Neural progenitor cell (in vitro differentiated cells): ENCODE measurements at regions not wholly inside any gene's neighbourhood (a gene's known extent, or its start where the extent isn't known, plus 50 kb on each side); places are given as distances from the start of the nearest gene placed in this dataset.

Experiments
- DNase-seq: peaks from one replicate; pipeline ENCODE4 v3.0.0-alpha.2; 2016; ENCODE audit warnings: low spot score
- H2AFZ ChIP-seq: fragments of 200-600 bp; sonication (generic); replicated peaks from 2 replicates; pipeline ENCODE4 v1.6.1; 2016; ENCODE audit warnings: antibody characterized with exemption
- H3F3A ChIP-seq: fragments of 200-600 bp; sonication (generic); 2 replicates; pipeline ENCODE4 v1.6.1; 2016; ENCODE audit warnings: antibody characterized with exemption, low read depth
- H3K27ac ChIP-seq: fragments of 200-600 bp; sonication (generic); 2 replicates; pipeline ENCODE4 v1.5.1; 2016; ENCODE audit warnings: mild to moderate bottlenecking
- H3K27me3 ChIP-seq: fragments of 200-600 bp; sonication (generic); 2 replicates; pipeline ENCODE4 v1.6.1; 2016; ENCODE audit warnings: mild to moderate bottlenecking, moderate library complexity
- H3K36me3 ChIP-seq: fragments of 200-600 bp; sonication (generic); 2 replicates; pipeline ENCODE4 v1.5.1; 2016
- H3K4me1 ChIP-seq: fragments of 200-600 bp; sonication (generic); 2 replicates; pipeline ENCODE4 v1.6.1; 2016; ENCODE audit warnings: mixed run types
- H3K4me2 ChIP-seq: fragments of 200-600 bp; sonication (generic); 2 replicates; pipeline ENCODE4 v1.6.1; 2016
- H3K4me3 ChIP-seq: fragments of 200-600 bp; sonication (generic); 2 replicates; pipeline ENCODE4 v1.5.1; 2016
- H3K79me2 ChIP-seq: fragments of 200-600 bp; sonication (generic); 2 replicates; pipeline ENCODE4 v1.6.1; 2016; ENCODE audit warnings: low read depth
- H3K9ac ChIP-seq: fragments of 200-600 bp; sonication (generic); 2 replicates; pipeline ENCODE4 v1.6.1; 2016
- H3K9me3 ChIP-seq: fragments of 200-600 bp; sonication (generic); 2 replicates; pipeline ENCODE4 v1.5.1; 2016; ENCODE audit warnings: low read depth
- H4K20me1 ChIP-seq: fragments of 200-600 bp; sonication (generic); 2 replicates; pipeline ENCODE4 v1.6.1; 2016; ENCODE audit warnings: low read depth
- H3K27ac Mint-ChIP-seq: 3 replicates; pipeline ENCODE4 v1.8.0; 2021; ENCODE audit warnings: mixed read lengths
- H3K27me3 Mint-ChIP-seq: 2 replicates; pipeline ENCODE4 v1.8.0; 2022; ENCODE audit warnings: low read depth, mild to moderate bottlenecking, inconsistent platforms, moderate library complexity, mixed read lengths; ENCODE audit not compliant: insufficient read depth
- H3K36me3 Mint-ChIP-seq: 3 replicates; pipeline ENCODE4 v1.8.0; 2021; ENCODE audit warnings: mixed read lengths
- H3K4me1 Mint-ChIP-seq: 3 replicates; pipeline ENCODE4 v1.8.0; 2021; ENCODE audit warnings: mixed read lengths
- H3K4me3 Mint-ChIP-seq: 3 replicates; pipeline ENCODE4 v1.8.0; 2021; ENCODE audit warnings: mild to moderate bottlenecking, moderate library complexity, mixed read lengths
- H3K9me3 Mint-ChIP-seq: 3 replicates; pipeline ENCODE4 v1.8.0; 2020; ENCODE audit warnings: mixed read lengths
- CTCF ChIP-seq: fragments of 200-600 bp; sonication (generic); IDR thresholded peaks from 2 replicates; pipeline ENCODE4 v1.5.1; 2017; ENCODE audit warnings: antibody characterized with exemption, mild to moderate bottlenecking
- EZH2 ChIP-seq: fragments of 200-600 bp; sonication (generic); IDR thresholded peaks from 2 replicates; pipeline ENCODE4 v1.6.1; 2017; ENCODE audit warnings: antibody characterized with exemption, mild to moderate bottlenecking, moderate library complexity
- EZH2phosphoT487 ChIP-seq: fragments of 200-600 bp; sonication (generic); IDR thresholded peaks from 2 replicates; pipeline ENCODE4 v1.6.1; 2017; ENCODE audit warnings: antibody characterized with exemption

DNA sequence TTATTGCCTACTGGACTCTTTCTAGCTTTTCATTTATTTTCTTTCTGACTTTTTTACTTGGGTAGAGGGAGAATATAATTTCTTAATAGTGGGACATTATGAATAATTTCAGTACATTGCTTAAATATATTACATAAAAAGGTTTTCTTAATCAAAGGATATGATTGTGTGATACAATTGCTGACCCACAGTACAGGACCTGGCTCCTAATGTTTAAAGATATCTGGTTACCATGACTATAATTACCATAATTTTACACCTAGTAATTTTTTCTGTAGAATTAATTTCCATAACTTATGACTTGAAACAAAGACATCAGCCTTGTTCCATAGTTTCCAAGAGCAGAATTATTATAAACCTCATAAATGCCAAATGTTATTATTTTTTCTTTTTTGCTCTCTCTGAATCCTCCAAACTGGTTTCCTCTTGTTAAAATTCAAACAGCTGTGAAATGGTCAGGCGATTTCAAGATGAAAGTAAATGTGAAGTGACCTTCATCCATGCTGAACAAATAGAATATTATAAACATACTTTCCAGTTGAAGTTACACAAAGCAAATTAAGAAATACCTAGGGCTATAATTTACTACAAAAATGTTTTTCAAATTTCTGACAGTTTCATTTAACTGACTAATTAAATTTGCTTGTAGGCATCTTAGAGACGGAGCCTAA lies 301.2 kb upstream of the TYRP1 start:
- Histone ChIP-seq H4K20me1 (no peaks in the 10 kb centered on the region), H3K27ac (no peak overlapping the region), H3F3A (no peaks in the 10 kb centered on the region), H3K4me2 (no peak overlapping the region), H3K4me1 (no peaks in the 10 kb centered on the region), H3K27me3 (no peaks in the 10 kb centered on the region), H3K9me3 (no peaks in the 10 kb centered on the region), H3K36me3 (no peaks in the 10 kb centered on the region), H3K79me2 (no peaks in the 10 kb centered on the region), H3K4me3 (no peak overlapping the region), H3K9ac (no peak overlapping the region), H2AFZ (no peak overlapping the region)
- H3K27ac Mint-ChIP-seq, result no peak overlapping the region
- H3K9me3 Mint-ChIP-seq, result no peaks in the 10 kb centered on the region
- no peak for DNase-seq
- H3K27me3 Mint-ChIP-seq, result no peaks in the 10 kb centered on the region
- no peak for TF ChIP-seq EZH2phosphoT487
- no peak for TF ChIP-seq EZH2
- TF ChIP-seq CTCF, result no peak
- peaks cover 4% of the 10 kb centered on the region for H3K4me1 Mint-ChIP-seq
- H3K36me3 Mint-ChIP-seq, result no peaks in the 10 kb centered on the region
- no peak overlapping the region for H3K4me3 Mint-ChIP-seq

- Mint-ChIP-seq H3K27ac (no peak overlapping the region), H3K4me3 (no peak overlapping the region), H3K27me3 (no peaks in the 10 kb centered on the region), H3K9me3 (no peaks in the 10 kb centered on the region), H3K4me1 (peaks cover 4% of the 10 kb centered on the region), H3K36me3 (no peaks in the 10 kb centered on the region)
- H3K79me2 ChIP-seq, result no peaks in the 10 kb centered on the region
- H3K9me3 ChIP-seq, result no peaks in the 10 kb centered on the region
- DNase-seq, result no peak
- no peak overlapping the region for H3K9ac ChIP-seq
- H3K36me3 ChIP-seq, result no peaks in the 10 kb centered on the region
- no peaks in the 10 kb centered on the region for H3K27me3 ChIP-seq
- H4K20me1 ChIP-seq, result no peaks in the 10 kb centered on the region
- TF ChIP-seq CTCF, result no peak
- TF ChIP-seq EZH2phosphoT487, result no peak
- TF ChIP-seq EZH2, result no peak
- no peak overlapping the region for H2AFZ ChIP-seq
- H3K4me1 ChIP-seq, result no peaks in the 10 kb centered on the region
- no peak overlapping the region for H3K27ac ChIP-seq
- H3F3A ChIP-seq, result no peaks in the 10 kb centered on the region
- H3K4me3 ChIP-seq, result no peak overlapping the region
- no peak overlapping the region for H3K4me2 ChIP-seq
These were observed 299.1 kb upstream of the TYRP1 start for GRCh38 chr9:12394105-12394504.

DNA sequence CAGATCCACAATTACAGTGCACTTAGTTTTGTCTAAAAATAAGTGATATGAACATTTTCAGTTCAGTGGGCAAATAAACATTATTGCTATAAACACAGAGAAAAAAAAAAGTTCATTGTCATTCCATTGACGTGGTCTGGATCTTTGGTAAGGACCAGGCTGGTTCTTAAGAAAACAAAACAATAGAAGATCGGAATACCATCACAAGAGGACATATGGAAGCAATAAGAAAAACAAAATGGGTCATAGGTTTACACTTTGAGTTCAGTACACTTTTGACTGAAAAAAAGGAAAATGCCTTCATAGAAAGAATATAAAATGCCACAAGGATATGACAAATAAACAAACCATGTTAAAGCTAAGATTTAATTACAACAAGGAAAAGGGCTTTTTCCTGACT lies 289.5 kb upstream of the TYRP1 start:
- Histone ChIP-seq H2AFZ (no peak overlapping the region), H4K20me1 (no peaks in the 10 kb centered on the region), H3K36me3 (no peaks in the 10 kb centered on the region), H3K4me3 (no peak overlapping the region), H3F3A (no peaks in the 10 kb centered on the region), H3K27me3 (no peaks in the 10 kb centered on the region), H3K27ac (no peak overlapping the region), H3K4me1 (no peaks in the 10 kb centered on the region), H3K9ac (no peak overlapping the region), H3K9me3 (no peaks in the 10 kb centered on the region), H3K4me2 (no peak overlapping the region), H3K79me2 (no peaks in the 10 kb centered on the region)
- Mint-ChIP-seq H3K9me3 (no peaks in the 10 kb centered on the region), H3K27ac (no peak overlapping the region), H3K36me3 (no peaks in the 10 kb centered on the region), H3K4me1 (no peaks in the 10 kb centered on the region), H3K4me3 (no peak overlapping the region), H3K27me3 (no peaks in the 10 kb centered on the region)
- DNase-seq, result no peak
- no peak for TF ChIP-seq CTCF
- no peak for TF ChIP-seq EZH2
- no peak for TF ChIP-seq EZH2phosphoT487
